ENCODE measurements at regions not wholly inside any gene's neighbourhood (a gene's known extent, or its start where the extent isn't known, plus 50 kb on each side); places are given as distances from the start of the nearest gene placed in this dataset.

- no peak overlapping the region for H2AK5ac ChIP-seq (ENCODE audit: low read length)
- no peaks in the 10 kb centered on the region for H3K79me1 ChIP-seq (ENCODE audit: low read length)
- no peak overlapping the region for H3K56ac ChIP-seq (ENCODE audit: low read length)
- no peak overlapping the region for H4K8ac ChIP-seq (ENCODE audit: low read depth, low read length)
- H2BK5ac ChIP-seq (ENCODE audit: low read length) = no peak overlapping the region
- H2BK15ac ChIP-seq (replicated peaks; ENCODE audit: low read depth) = no peak overlapping the region
- no peaks in the 10 kb centered on the region for H3K27me3 ChIP-seq (ENCODE audit: insufficient read depth, low read length, poor library complexity)
- H3K4me2 ChIP-seq (ENCODE audit: low read length) = no peak overlapping the region
- no peak overlapping the region for H3K27ac ChIP-seq (ENCODE audit: low read depth, low read length)
- no peak overlapping the region for H3K23ac ChIP-seq (ENCODE audit: low read length)
- no peaks in the 10 kb centered on the region for H3K36me3 ChIP-seq (ENCODE audit: control insufficient read depth, insufficient read depth, low read length)
- no peak overlapping the region for H3K4me3 ChIP-seq (ENCODE audit: low read length)
- H3K4ac ChIP-seq (ENCODE audit: low read depth, low read length) = no peak overlapping the region
- no peak overlapping the region for H3K9ac ChIP-seq (ENCODE audit: low read length)
- H3K18ac ChIP-seq (ENCODE audit: low read length) = no peak overlapping the region
- peaks cover 3% of the 10 kb centered on the region for H3K4me1 ChIP-seq (ENCODE audit: control insufficient read depth, low read depth, low read length)
- no peak for DNase-seq
- no CpG with 5 or more reads among the region's 1 CpG for WGBS (ENCODE audit: extremely low coverage, insufficient coverage, low lambda C conversion rate)
- H3K79me2 ChIP-seq (ENCODE audit: control insufficient read depth, insufficient read depth, low read length) = no peaks in the 10 kb centered on the region
- no peak overlapping the region for H2BK120ac ChIP-seq (ENCODE audit: low read depth, low read length)
- no peak overlapping the region for H4K5ac ChIP-seq (ENCODE audit: low read length)
Observed at GRCh38 chr2:139769633-139770032, 989.4 kb upstream of the NXPH2 start.

- H3K27me3 ChIP-seq (ENCODE audit: insufficient read depth, low read length, poor library complexity) = no peaks in the 10 kb centered on the region
- no peak overlapping the region for H2BK120ac ChIP-seq (ENCODE audit: low read depth, low read length)
- H3K79me1 ChIP-seq (ENCODE audit: low read length) = no peaks in the 10 kb centered on the region
- peak overlapping the region; percentile 44 for H3K27ac ChIP-seq (ENCODE audit: low read depth, low read length)
- H3K9ac ChIP-seq (ENCODE audit: low read length) = no peak overlapping the region
- no peak overlapping the region for H3K4ac ChIP-seq (ENCODE audit: low read depth, low read length)
- H3K4me1 ChIP-seq (ENCODE audit: control insufficient read depth, low read depth, low read length) = peaks cover 6% of the 10 kb centered on the region
- no peak overlapping the region for H2BK5ac ChIP-seq (ENCODE audit: low read length)
- no peaks in the 10 kb centered on the region for H3K79me2 ChIP-seq (ENCODE audit: control insufficient read depth, insufficient read depth, low read length)
- no peak overlapping the region for H2AK5ac ChIP-seq (ENCODE audit: low read length)
- H4K8ac ChIP-seq (ENCODE audit: low read depth, low read length) = no peak overlapping the region
- DNase-seq = peak; percentile 83
- no peaks in the 10 kb centered on the region for H3K36me3 ChIP-seq (ENCODE audit: control insufficient read depth, insufficient read depth, low read length)
- no peak overlapping the region for H3K56ac ChIP-seq (ENCODE audit: low read length)
- H3K4me3 ChIP-seq (ENCODE audit: low read length) = no peak overlapping the region
- H4K5ac ChIP-seq (ENCODE audit: low read length) = no peak overlapping the region
- no peak overlapping the region for H3K23ac ChIP-seq (ENCODE audit: low read length)
- H3K4me2 ChIP-seq (ENCODE audit: low read length) = no peak overlapping the region
- H2BK15ac ChIP-seq (replicated peaks; ENCODE audit: low read depth) = no peak overlapping the region
- H3K18ac ChIP-seq (ENCODE audit: low read length) = no peak overlapping the region
Observed at GRCh38 chr2:139763705-139764104, 983.5 kb upstream of the NXPH2 start.

- WGBS (ENCODE audit: extremely low coverage, insufficient coverage, low lambda C conversion rate) = no CpG with 5 or more reads among the region's 3 CpGs
- H3K79me1 ChIP-seq (ENCODE audit: low read length) = no peaks in the 10 kb centered on the region
- H3K18ac ChIP-seq (ENCODE audit: low read length) = no peak overlapping the region
- H3K27me3 ChIP-seq (ENCODE audit: insufficient read depth, low read length, poor library complexity) = no peaks in the 10 kb centered on the region
- H3K36me3 ChIP-seq (ENCODE audit: control insufficient read depth, insufficient read depth, low read length) = no peaks in the 10 kb centered on the region
- peaks cover 4% of the 10 kb centered on the region for H3K4me1 ChIP-seq (ENCODE audit: control insufficient read depth, low read depth, low read length)
- H2BK5ac ChIP-seq (ENCODE audit: low read length) = no peak overlapping the region
- H4K8ac ChIP-seq (ENCODE audit: low read depth, low read length) = no peak overlapping the region
- H3K79me2 ChIP-seq (ENCODE audit: control insufficient read depth, insufficient read depth, low read length) = no peaks in the 10 kb centered on the region
- H2BK15ac ChIP-seq (replicated peaks; ENCODE audit: low read depth) = no peak overlapping the region
- no peak overlapping the region for H3K4me2 ChIP-seq (ENCODE audit: low read length)
- H3K27ac ChIP-seq (ENCODE audit: low read depth, low read length) = no peak overlapping the region
- no peak overlapping the region for H2BK120ac ChIP-seq (ENCODE audit: low read depth, low read length)
- H3K4me3 ChIP-seq (ENCODE audit: low read length) = no peak overlapping the region
- H3K4ac ChIP-seq (ENCODE audit: low read depth, low read length) = no peak overlapping the region
- no peak overlapping the region for H4K5ac ChIP-seq (ENCODE audit: low read length)
- H3K9ac ChIP-seq (ENCODE audit: low read length) = no peak overlapping the region
- DNase-seq = no peak
- H3K23ac ChIP-seq (ENCODE audit: low read length) = no peak overlapping the region
- H2AK5ac ChIP-seq (ENCODE audit: low read length) = no peak overlapping the region
- H3K56ac ChIP-seq (ENCODE audit: low read length) = no peak overlapping the region
Observed at GRCh38 chr2:139759000-139759505, 978.9 kb upstream of the NXPH2 start.

- H2AK5ac ChIP-seq (ENCODE audit: low read length) = no peak overlapping the region
- no peak overlapping the region for H4K5ac ChIP-seq (ENCODE audit: low read length)
- H3K4me3 ChIP-seq (ENCODE audit: low read length) = no peak overlapping the region
- H3K36me3 ChIP-seq (ENCODE audit: control insufficient read depth, insufficient read depth, low read length) = no peaks in the 10 kb centered on the region
- H3K27ac ChIP-seq (ENCODE audit: low read depth, low read length) = no peak overlapping the region
- no peak overlapping the region for H2BK120ac ChIP-seq (ENCODE audit: low read depth, low read length)
- H3K9ac ChIP-seq (ENCODE audit: low read length) = no peak overlapping the region
- no peak overlapping the region for H2BK5ac ChIP-seq (ENCODE audit: low read length)
- H3K27me3 ChIP-seq (ENCODE audit: insufficient read depth, low read length, poor library complexity) = no peaks in the 10 kb centered on the region
- H3K4me2 ChIP-seq (ENCODE audit: low read length) = no peak overlapping the region
- no CpG with 5 or more reads among the region's 11 CpGs for WGBS (ENCODE audit: extremely low coverage, insufficient coverage, low lambda C conversion rate)
- no peaks in the 10 kb centered on the region for H3K79me1 ChIP-seq (ENCODE audit: low read length)
- no peaks in the 10 kb centered on the region for H3K79me2 ChIP-seq (ENCODE audit: control insufficient read depth, insufficient read depth, low read length)
- no peak for DNase-seq
- no peak overlapping the region for H4K8ac ChIP-seq (ENCODE audit: low read depth, low read length)
- H3K4ac ChIP-seq (ENCODE audit: low read depth, low read length) = no peak overlapping the region
- no peak overlapping the region for H3K56ac ChIP-seq (ENCODE audit: low read length)
- no peak overlapping the region for H3K18ac ChIP-seq (ENCODE audit: low read length)
- no peak overlapping the region for H3K23ac ChIP-seq (ENCODE audit: low read length)
- no peak overlapping the region for H2BK15ac ChIP-seq (replicated peaks; ENCODE audit: low read depth)
- no peaks in the 10 kb centered on the region for H3K4me1 ChIP-seq (ENCODE audit: control insufficient read depth, low read depth, low read length)
Observed at GRCh38 chr2:139746901-139747300, 966.7 kb upstream of the NXPH2 start.

GRCh38 chr2:139744273-139744672 lies 964.1 kb upstream of the NXPH2 start:
- Histone ChIP-seq H3K36me3 (ENCODE audit: control insufficient read depth, insufficient read depth, low read length) (no peaks in the 10 kb centered on the region), H3K27ac (ENCODE audit: low read depth, low read length) (no peak overlapping the region), H2BK5ac (ENCODE audit: low read length) (no peak overlapping the region), H3K23ac (ENCODE audit: low read length) (no peak overlapping the region), H4K5ac (ENCODE audit: low read length) (no peak overlapping the region), H3K4me1 (ENCODE audit: control insufficient read depth, low read depth, low read length) (no peaks in the 10 kb centered on the region), H3K27me3 (ENCODE audit: insufficient read depth, low read length, poor library complexity) (no peaks in the 10 kb centered on the region), H3K79me2 (ENCODE audit: control insufficient read depth, insufficient read depth, low read length) (no peaks in the 10 kb centered on the region), H2AK5ac (ENCODE audit: low read length) (no peak overlapping the region), H3K4me3 (ENCODE audit: low read length) (no peak overlapping the region), H2BK120ac (ENCODE audit: low read depth, low read length) (no peak overlapping the region), H3K79me1 (ENCODE audit: low read length) (no peaks in the 10 kb centered on the region), H3K18ac (ENCODE audit: low read length) (no peak overlapping the region), H3K56ac (ENCODE audit: low read length) (no peak overlapping the region), H4K8ac (ENCODE audit: low read depth, low read length) (no peak overlapping the region), H2BK15ac (replicated peaks; ENCODE audit: low read depth) (no peak overlapping the region), H3K4ac (ENCODE audit: low read depth, low read length) (no peak overlapping the region), H3K9ac (ENCODE audit: low read length) (no peak overlapping the region), H3K4me2 (ENCODE audit: low read length) (no peak overlapping the region)
- no CpG with 5 or more reads among the region's 4 CpGs for WGBS (ENCODE audit: extremely low coverage, insufficient coverage, low lambda C conversion rate)
- DNase-seq = no peak
